AG09309 (cell line): ENCODE measurements at regions not wholly inside any gene's neighbourhood (a gene's known extent, or its start where the extent isn't known, plus 50 kb on each side); places are given as distances from the start of the nearest gene placed in this dataset.

Source experiments
- DNase-seq: peaks from one replicate; pipeline ENCODE4 v3.0.0-alpha.2; 2010; ENCODE audit warnings: low read depth
- H3K4me3 ChIP-seq: 2 replicates; pipeline ENCODE4 v1.5.1; 2011; ENCODE audit warnings: mild to moderate bottlenecking, low read depth, low read length, moderate library complexity; ENCODE audit not compliant: control insufficient read depth
- CTCF ChIP-seq: IDR thresholded peaks from 2 replicates; pipeline ENCODE4 v1.5.1; 2011; ENCODE audit warnings: mild to moderate bottlenecking, low read depth, low read length, inconsistent platforms; ENCODE audit not compliant: insufficient read depth, control insufficient read depth; ENCODE audit errors: missing control alignments

DNA sequence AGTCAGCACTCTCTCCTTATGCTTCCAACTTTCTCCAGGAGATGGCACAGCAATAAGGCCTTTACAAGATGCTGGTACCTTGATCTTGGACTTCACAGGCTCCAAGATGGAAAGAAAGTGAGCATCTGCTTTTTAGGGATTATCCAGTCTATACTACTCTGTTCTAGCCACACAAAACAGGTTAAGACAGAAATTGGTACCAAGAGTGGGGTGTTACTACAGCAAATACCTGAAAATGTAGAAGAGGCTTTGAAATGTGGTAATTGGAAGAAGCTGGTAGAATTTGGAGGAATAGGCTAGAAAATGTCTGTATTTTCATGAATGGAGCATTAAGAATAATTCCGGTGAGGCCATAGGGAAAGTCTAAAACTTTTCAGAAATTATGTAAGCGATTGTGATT is 484.8 kb upstream of the GRIA1 start:
- H3K4me3 ChIP-seq = no peak overlapping the region
- no peak for DNase-seq
- no peak for TF ChIP-seq CTCF

- TF ChIP-seq CTCF = no peak
- no peak overlapping the region for H3K4me3 ChIP-seq
- no peak for DNase-seq
Observed at GRCh38 chr5:153006681-153007080, 483.8 kb upstream of the GRIA1 start.

GRCh38 chr5:153014194-153014593 is 476.3 kb upstream of the GRIA1 start:
- no peak overlapping the region for H3K4me3 ChIP-seq
- DNase-seq = no peak
- TF ChIP-seq CTCF = no peak

DNA sequence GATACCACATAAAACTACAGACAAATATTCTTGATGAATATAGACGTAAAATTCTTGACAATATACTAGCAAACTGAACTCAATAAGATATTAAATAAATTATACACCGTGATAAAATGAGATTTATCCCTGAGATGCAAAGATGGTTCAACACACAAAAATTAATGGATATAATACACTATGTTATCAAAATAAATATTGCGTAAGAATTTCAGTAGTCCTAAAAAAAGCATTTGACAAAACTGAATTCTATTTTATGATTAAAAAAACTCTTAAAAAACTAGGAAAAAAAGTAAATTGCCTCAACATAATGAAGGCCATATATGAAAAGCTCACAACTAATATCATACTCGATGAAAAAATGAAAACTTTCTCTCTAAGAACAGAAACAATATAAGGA is 472.3 kb upstream of the GRIA1 start:
- no peak for DNase-seq
- no peak for TF ChIP-seq CTCF
- H3K4me3 ChIP-seq = no peak overlapping the region

- no peak for DNase-seq
- no peak for TF ChIP-seq CTCF
- no peak overlapping the region for H3K4me3 ChIP-seq
Observed at GRCh38 chr5:153030755-153031725, 459.4 kb upstream of the GRIA1 start.

DNA sequence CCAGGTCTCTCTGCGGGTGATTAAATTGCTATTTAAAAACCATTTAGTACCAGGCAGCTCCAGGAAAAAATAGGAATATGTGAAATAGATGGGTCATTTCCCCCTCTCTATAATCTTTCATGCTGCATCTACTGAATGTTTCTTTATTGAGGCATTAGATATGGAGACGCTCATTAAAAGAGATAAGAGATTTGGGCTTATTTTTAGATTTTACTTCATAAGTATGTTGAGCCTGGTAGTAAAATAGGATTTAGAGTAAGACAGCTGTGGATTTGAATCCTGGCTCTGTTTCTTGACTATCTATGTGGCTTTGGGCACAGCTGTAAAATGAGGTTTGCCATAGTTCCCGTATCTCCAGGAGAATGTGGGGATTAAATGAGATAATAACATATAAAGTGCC is 451.0 kb upstream of the GRIA1 start:
- TF ChIP-seq CTCF = no peak
- DNase-seq = no peak
- no peak overlapping the region for H3K4me3 ChIP-seq

DNA sequence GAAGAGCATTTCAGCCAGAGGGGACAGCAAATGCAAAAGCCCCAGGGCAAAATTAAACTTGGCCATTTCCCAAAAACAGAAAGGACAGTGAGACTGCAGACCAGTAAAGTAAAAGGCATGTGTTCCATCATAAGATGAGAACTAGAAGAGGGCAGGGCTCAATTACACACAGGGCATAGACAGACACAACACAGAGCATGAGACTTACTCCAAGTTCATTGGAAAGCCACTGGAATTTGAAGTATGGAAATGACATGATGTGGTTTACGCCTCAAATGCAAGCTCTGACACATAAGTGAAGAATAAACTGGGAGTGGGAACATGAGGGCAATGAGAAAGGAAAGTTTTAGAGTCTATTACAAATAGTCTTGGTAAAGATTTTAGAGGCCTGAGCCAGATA is 446.6 kb upstream of the GRIA1 start:
- no peak overlapping the region for H3K4me3 ChIP-seq
- TF ChIP-seq CTCF = no peak
- no peak for DNase-seq
